HG02981 (cell line): ENCODE measurements at regions not wholly inside any gene's neighbourhood (a gene's known extent, or its start where the extent isn't known, plus 50 kb on each side); places are given as distances from the start of the nearest gene placed in this dataset.

ENCODE experiments used
- ATAC-seq: cut with Tn5 transposase; IDR thresholded peaks from one replicate; pipeline ENCODE4 v1.9.1; 2021; ENCODE audit warnings: mild to moderate bottlenecking, moderate library complexity; ENCODE audit not compliant: unreplicated experiment

- ATAC-seq = no peak
Observed at GRCh38 chr2:104385743-104386142, 468.2 kb upstream of the POU3F3 start.

GRCh38 chr2:104388296-104388695 is 465.6 kb upstream of the POU3F3 start:
- ATAC-seq = no peak

GRCh38 chr2:104402825-104403224 is 451.1 kb upstream of the POU3F3 start:
- ATAC-seq = no peak

GRCh38 chr2:104404526-104404925 is 449.4 kb upstream of the POU3F3 start:
- no peak for ATAC-seq

GRCh38 chr2:104405623-104406022 is 448.3 kb upstream of the POU3F3 start:
- no peak for ATAC-seq

GRCh38 chr2:104406261-104406726 is 447.6 kb upstream of the POU3F3 start:
- no peak for ATAC-seq

GRCh38 chr2:104407641-104408040 is 446.3 kb upstream of the POU3F3 start:
- ATAC-seq = no peak

- no peak for ATAC-seq
Observed at GRCh38 chr2:104408266-104408665, 445.6 kb upstream of the POU3F3 start.

GRCh38 chr2:104410136-104410535 is 443.8 kb upstream of the POU3F3 start:
- no peak for ATAC-seq

- ATAC-seq = peak; percentile 64
Observed at GRCh38 chr2:104412384-104412783, 441.5 kb upstream of the POU3F3 start.

- no peak for ATAC-seq
Observed at GRCh38 chr2:104413890-104414289, 440.0 kb upstream of the POU3F3 start.

- no peak for ATAC-seq
Observed at GRCh38 chr2:104415284-104415683, 438.6 kb upstream of the POU3F3 start.

GRCh38 chr2:104416339-104417000 is 437.4 kb upstream of the POU3F3 start:
- no peak for ATAC-seq

GRCh38 chr2:104420420-104420819 is 433.5 kb upstream of the POU3F3 start:
- no peak for ATAC-seq

GRCh38 chr2:104420953-104421352 is 433.0 kb upstream of the POU3F3 start:
- ATAC-seq = no peak

GRCh38 chr2:104425850-104426595 is 427.9 kb upstream of the POU3F3 start:
- ATAC-seq = no peak

GRCh38 chr2:104428155-104428554 is 425.8 kb upstream of the POU3F3 start:
- no peak for ATAC-seq

- no peak for ATAC-seq
Observed at GRCh38 chr2:104429639-104430358, 424.1 kb upstream of the POU3F3 start.

GRCh38 chr2:104430359-104430740 is 423.6 kb upstream of the POU3F3 start:
- ATAC-seq = no peak

GRCh38 chr2:104430852-104431251 is 423.1 kb upstream of the POU3F3 start:
- no peak for ATAC-seq

- no peak for ATAC-seq
Observed at GRCh38 chr2:104431701-104432121, 422.2 kb upstream of the POU3F3 start.

- no peak for ATAC-seq
Observed at GRCh38 chr2:104432401-104432800, 421.5 kb upstream of the POU3F3 start.
